HL-60 (cell line): ENCODE measurements at regions not wholly inside any gene's neighbourhood (a gene's known extent, or its start where the extent isn't known, plus 50 kb on each side); places are given as distances from the start of the nearest gene placed in this dataset.

ENCODE experiments used
- CTCF ChIP-seq: IDR thresholded peaks from one replicate; pipeline ENCODE4 v1.5.1; 2011; ENCODE audit warnings: low read length, control low read depth, inconsistent platforms; ENCODE audit not compliant: insufficient read depth
- GABPA ChIP-seq: IDR thresholded peaks from 2 replicates; pipeline ENCODE4 v1.6.1; 2012; ENCODE audit warnings: low read depth
- POLR2AphosphoS5 ChIP-seq: IDR thresholded peaks from 2 replicates; pipeline ENCODE4 v1.6.1; 2012; ENCODE audit warnings: low read depth
- REST ChIP-seq: IDR thresholded peaks from 2 replicates; pipeline ENCODE4 v1.6.1; 2012; ENCODE audit warnings: low read depth; ENCODE audit not compliant: insufficient replicate concordance

- TF ChIP-seq CTCF = no peak
- no peak for TF ChIP-seq REST
- TF ChIP-seq POLR2AphosphoS5 = no peak
- TF ChIP-seq GABPA = no peak
These were observed 101.1 kb upstream of the ZNF618 start for GRCh38 chr9:113774963-113775362.
